Peyer's patch (tissue), 4 donors: ENCODE measurements at regions not wholly inside any gene's neighbourhood (a gene's known extent, or its start where the extent isn't known, plus 50 kb on each side); places are given as distances from the start of the nearest gene placed in this dataset.

Experiments used
- DNase-seq, 3 donors: peaks; one replicate each; pipeline ENCODE4 v3.0.0-alpha.2; 2017 to 2019
- H3K27ac ChIP-seq, 4 donors: fragments of 200-600 bp; sonication (generic); one replicate each; pipeline ENCODE4 v1.5.1; 2016 to 2019
- H3K27me3 ChIP-seq, 2 donors: fragments of 200-600 bp; sonication (generic); one replicate each; pipeline ENCODE4 v1.5.1; 2019
- H3K36me3 ChIP-seq, 3 donors: fragments of 200-600 bp; sonication (generic); one replicate each; pipeline ENCODE4 v1.5.1; 2016 to 2019
- H3K4me1 ChIP-seq, 4 donors: fragments of 200-600 bp; sonication (generic); one replicate each; pipeline ENCODE4 v1.5.1; 2016 to 2019
- H3K4me3 ChIP-seq, 4 donors: fragments of 200-600 bp; sonication (generic); 1 replicate in 3 of 4; 2 replicates in 1 of 4; pipeline ENCODE4 v1.5.1; 2016 to 2019; ENCODE audit warnings: mild to moderate bottlenecking in 1 of 4
- H3K9me3 ChIP-seq, 4 donors: fragments of 200-600 bp; sonication (generic); one replicate each; pipeline ENCODE4 v1.5.1; 2016 to 2019; ENCODE audit warnings: mild to moderate bottlenecking in 1 of 4
- CTCF ChIP-seq, 6 experiments: fragments of 450-650 bp in 4 of 6; fragments of 200-600 bp in 2 of 6; sonication (generic) in 1 of 6; IDR thresholded peaks; one replicate each; pipeline ENCODE4 v1.5.1; 2017 to 2019; ENCODE audit warnings: antibody characterized with exemption in 6 of 6, mild to moderate bottlenecking in 3 of 6, moderate library complexity in 1 of 6
- POLR2A ChIP-seq, 2 donors: fragments of 450-650 bp; IDR thresholded peaks; one replicate each; pipeline ENCODE4 v1.5.1; 2017; ENCODE audit warnings: antibody characterized with exemption in 2 of 2, mild to moderate bottlenecking in 2 of 2, moderate library complexity in 2 of 2

GRCh38 chr6:164356814-164357213, 942.3 kb downstream of the QKI start:
- Histone ChIP-seq H3K27me3 (no peaks in the 10 kb centered on the region), H3K4me1 (no peaks in the 10 kb centered on the region), H3K36me3 (no peaks in the 10 kb centered on the region), H3K4me3 (no peak overlapping the region), H3K9me3 (peaks cover 0 to 5% (median 0%) of the 10 kb centered on the region in 4 donors), H3K27ac (no peak overlapping the region)
- no peak for DNase-seq
- TF ChIP-seq CTCF (IDR thresholded peaks at IDR 0.05): no peak
- no peak for TF ChIP-seq POLR2A (IDR thresholded peaks at IDR 0.05)

- no peak overlapping the region for H3K4me3 ChIP-seq
- no peak for TF ChIP-seq CTCF (IDR thresholded peaks at IDR 0.05)
- no peak for TF ChIP-seq POLR2A (IDR thresholded peaks at IDR 0.05)
- no peaks in the 10 kb centered on the region for H3K27me3 ChIP-seq
- no peak overlapping the region for H3K27ac ChIP-seq
- DNase-seq: no peak
- H3K4me1 ChIP-seq: no peaks in the 10 kb centered on the region
- no peaks in the 10 kb centered on the region for H3K9me3 ChIP-seq
- H3K36me3 ChIP-seq: no peaks in the 10 kb centered on the region
These were observed 932.9 kb downstream of the QKI start for GRCh38 chr6:164347455-164347854.

- H3K27ac ChIP-seq: no peak overlapping the region
- no peaks in the 10 kb centered on the region for H3K4me1 ChIP-seq
- no peaks in the 10 kb centered on the region for H3K27me3 ChIP-seq
- H3K36me3 ChIP-seq: no peaks in the 10 kb centered on the region
- H3K4me3 ChIP-seq: no peak overlapping the region
- no peak for TF ChIP-seq POLR2A (IDR thresholded peaks at IDR 0.05)
- no peak for TF ChIP-seq CTCF (IDR thresholded peaks at IDR 0.05)
- DNase-seq: no peak
- H3K9me3 ChIP-seq: no peaks in the 10 kb centered on the region
These were observed 932.1 kb downstream of the QKI start for GRCh38 chr6:164346631-164347030.

- TF ChIP-seq CTCF (IDR thresholded peaks at IDR 0.05) (no peak), POLR2A (IDR thresholded peaks at IDR 0.05) (no peak)
- Histone ChIP-seq H3K9me3 (no peaks in the 10 kb centered on the region), H3K4me1 (no peaks in the 10 kb centered on the region), H3K36me3 (no peaks in the 10 kb centered on the region), H3K4me3 (no peak overlapping the region), H3K27me3 (no peaks in the 10 kb centered on the region), H3K27ac (no peak overlapping the region)
- DNase-seq: no peak
These were observed 931.4 kb downstream of the QKI start for GRCh38 chr6:164345806-164346496.

- Histone ChIP-seq H3K4me1 (no peaks in the 10 kb centered on the region), H3K36me3 (no peaks in the 10 kb centered on the region), H3K4me3 (no peak overlapping the region), H3K27ac (no peak overlapping the region), H3K9me3 (no peaks in the 10 kb centered on the region), H3K27me3 (no peaks in the 10 kb centered on the region)
- no peak for TF ChIP-seq POLR2A (IDR thresholded peaks at IDR 0.05)
- no peak for TF ChIP-seq CTCF (IDR thresholded peaks at IDR 0.05)
- DNase-seq: no peak
These were observed 930.8 kb downstream of the QKI start for GRCh38 chr6:164345327-164345726.
